GM19324 (cell line): ENCODE measurements at regions not wholly inside any gene's neighbourhood (a gene's known extent, or its start where the extent isn't known, plus 50 kb on each side); places are given as distances from the start of the nearest gene placed in this dataset.
"Not testable (repeated sequence)": the region's sequence is repeated elsewhere in the genome, so short reads cannot be mapped to it uniquely, and the experiment has no call there.

Source experiments
- ATAC-seq: cut with Tn5 transposase; IDR thresholded peaks from one replicate; pipeline ENCODE4 v1.9.1; 2021; ENCODE audit warnings: mild to moderate bottlenecking, moderate library complexity; ENCODE audit not compliant: unreplicated experiment, low FRiP score

DNA sequence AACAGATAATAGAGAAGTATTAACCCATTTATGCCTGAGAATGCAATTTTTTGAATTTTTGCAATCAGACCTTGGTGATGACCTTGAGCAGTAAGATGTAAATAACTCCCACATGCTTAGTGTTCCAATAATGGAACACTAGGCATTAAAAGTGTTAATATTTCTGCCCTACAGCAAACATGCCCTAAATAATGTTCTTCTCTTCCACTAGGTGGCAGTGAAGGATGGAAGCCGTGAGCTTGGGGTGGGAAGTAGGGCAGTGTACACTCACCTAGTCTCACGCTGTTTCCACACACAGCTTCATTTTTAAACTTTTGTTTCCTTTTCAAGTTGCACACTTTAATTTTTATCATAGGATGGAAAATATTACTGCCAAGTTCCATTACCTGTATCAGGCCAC, 613.1 kb upstream of the HS3ST1 start:
- no peak for ATAC-seq

DNA sequence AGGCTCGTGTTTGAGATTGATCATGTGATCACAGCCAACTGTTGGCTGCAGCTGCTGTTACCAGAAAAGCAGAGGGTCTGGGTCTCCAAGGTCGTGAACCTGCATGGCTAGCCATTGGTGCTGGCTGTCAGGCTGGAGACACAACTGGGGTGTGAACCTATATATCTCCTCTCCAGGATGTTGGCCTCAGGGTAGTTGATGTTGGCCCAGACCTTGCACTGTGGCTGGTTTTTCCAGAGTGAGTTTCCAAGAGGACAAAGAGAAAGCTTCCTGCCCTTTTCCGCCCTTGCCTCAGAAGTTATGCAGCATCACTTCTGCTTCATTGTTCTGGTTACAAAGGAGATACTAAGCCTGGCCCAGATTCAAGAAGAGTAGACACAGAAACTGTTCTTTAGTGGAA, 607.8 kb upstream of the HS3ST1 start:
- no peak for ATAC-seq

DNA sequence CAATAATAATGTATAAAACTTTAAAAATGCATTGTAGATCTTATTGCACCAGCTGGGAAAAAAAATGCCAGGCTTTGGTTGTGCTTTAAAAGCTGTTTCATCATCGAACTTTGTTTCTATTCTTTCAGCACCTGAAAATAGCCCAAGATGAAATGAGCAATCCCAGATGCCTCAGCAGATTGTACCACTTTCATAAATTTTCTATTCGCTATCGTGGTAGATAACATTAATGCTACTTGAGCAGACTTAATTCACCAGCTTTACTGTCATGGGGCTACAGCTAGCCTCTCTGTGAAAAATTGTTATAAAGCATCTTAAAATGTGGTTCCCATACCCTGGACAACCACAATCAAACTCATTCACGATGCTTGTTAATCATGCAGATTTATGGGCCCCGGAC, 599.6 kb upstream of the HS3ST1 start:
- no peak for ATAC-seq

DNA sequence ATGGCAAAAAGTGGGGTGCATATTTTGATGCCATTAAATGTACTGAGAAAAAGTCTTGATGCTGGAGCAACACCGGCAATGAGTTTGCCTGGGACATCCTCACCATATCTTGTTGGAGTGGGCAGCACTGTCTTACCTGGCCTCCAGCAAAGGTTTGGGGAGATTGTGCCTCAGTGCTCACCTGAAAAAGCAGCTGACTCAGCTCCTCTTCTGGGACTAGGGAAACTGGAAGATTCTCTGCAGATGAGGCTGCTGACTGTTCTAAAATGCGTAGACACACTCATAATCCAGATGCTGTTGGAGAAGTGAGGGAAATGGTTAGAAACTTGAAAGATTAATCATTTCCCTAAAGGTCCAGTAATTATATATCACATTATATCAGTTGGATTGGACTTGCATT, 593.7 kb upstream of the HS3ST1 start:
- ATAC-seq, result no peak

DNA sequence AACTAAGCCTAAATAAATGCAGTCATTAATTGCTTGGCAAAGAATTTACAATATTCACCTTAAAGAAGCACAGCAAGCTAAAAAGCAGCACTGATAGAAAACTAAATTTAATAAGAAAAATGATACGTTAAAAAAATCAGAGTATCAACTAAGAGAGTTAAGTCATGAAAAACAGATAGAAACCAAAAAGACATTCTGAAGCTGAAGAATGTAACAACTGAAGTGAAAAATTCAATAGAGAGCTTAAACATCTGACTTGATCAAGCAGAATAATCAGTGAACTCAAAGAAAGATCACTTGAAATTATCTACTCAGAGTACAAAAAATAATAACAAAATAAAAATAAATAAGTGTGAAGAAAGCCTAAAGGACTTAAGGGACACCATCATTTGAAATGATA, 588.0 kb upstream of the HS3ST1 start:
- ATAC-seq, result no peak

DNA sequence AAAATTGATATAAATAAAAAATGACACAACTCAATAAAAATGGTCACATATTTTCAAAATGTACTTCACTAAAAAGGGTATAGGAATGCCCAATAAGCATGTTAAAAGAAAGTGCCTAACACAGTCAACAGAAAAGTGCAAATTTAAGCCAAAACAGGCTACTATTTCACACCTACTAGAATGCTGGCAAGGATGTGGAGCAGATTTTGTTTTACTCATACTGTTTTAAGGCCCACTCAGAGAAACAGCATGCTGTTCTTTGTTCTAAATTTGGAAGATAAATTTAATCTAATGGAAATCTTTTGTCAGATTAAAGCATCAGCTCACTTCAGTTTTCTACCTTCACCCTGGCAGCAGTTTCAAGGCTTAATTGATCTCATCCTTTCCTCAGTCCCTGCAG, 576.8 kb upstream of the HS3ST1 start:
- ATAC-seq, result no peak

DNA sequence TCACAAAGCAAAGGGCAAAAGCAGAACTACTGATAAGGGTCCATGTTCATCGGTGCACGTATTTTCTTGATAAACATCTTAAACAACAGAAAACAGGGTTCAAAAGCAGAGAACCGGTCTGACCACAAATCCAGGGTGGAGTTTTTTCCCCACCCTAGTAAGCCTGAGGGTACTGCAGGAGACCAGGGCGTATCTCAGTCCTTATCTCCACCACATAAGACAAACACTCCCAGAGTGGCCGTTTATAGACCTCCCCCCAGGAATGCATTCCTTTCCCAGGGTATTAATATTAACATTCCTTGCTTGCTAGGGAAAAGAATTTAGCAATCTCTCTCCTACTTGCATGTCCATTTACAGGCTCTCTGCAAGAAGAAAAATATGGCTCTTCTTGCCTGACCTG, 567.9 kb upstream of the HS3ST1 start:
- not testable (repeated sequence) for ATAC-seq

DNA sequence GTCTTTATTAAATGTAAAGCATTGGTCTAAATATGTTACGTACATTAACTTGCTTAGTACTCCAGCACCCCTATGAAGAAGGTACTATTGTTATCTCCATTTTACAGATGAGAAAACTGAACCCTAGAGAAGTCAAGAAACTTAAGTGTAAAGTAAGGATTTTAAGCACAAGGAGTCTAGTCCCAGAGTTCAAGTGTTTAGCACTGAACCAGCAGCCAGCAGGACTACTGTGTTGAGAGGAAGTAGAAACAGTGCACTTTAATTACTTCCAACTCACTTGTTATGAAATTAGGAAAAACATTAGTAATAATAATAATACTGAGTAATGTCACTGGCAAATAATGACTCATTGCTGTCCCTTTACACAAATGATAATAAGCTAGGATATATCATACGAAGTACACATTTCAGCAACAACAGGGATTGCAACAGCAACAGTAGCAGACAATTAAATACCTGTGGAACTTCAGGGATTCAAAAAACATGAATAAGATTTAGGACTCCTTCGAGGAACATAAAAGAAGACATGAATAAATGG, 548.1 kb upstream of the HS3ST1 start:
- ATAC-seq, result no peak

DNA sequence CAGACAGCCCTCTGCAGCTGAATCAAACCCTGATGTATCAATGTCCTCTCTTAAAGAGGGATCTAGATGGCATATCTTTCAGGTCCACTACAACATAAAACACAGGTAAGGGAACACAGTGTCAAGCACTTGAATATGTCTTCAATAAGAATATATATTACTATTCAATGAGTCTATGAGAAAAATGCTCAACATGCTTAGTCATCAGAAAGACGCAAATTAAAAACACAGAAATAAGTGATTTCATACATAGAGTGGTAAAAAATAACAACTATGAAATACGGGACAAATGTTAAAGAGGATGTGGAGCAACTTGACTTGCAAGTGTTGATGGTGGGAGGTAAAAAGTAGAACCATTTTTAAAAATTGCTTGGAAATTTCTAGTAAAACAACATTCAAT, 544.6 kb upstream of the HS3ST1 start:
- ATAC-seq, result no peak

DNA sequence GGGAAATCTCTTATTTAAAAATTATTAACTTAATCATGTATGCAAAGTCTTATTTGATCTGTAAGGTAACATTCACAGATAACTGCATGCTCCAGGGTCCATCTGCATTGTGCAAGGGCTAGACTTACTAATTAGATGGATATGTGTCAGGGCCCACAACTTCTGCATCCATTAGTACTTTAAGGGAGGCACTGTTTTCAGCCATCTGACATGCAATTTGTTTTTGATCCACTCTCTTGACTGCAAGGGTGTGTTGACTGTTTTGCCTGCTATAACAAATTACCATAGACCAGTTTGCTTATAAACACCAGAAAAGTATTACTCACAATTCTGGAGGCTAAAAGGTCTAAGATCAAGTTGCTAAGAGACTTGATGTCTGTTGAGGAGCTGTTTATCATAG, 542.1 kb upstream of the HS3ST1 start:
- no peak for ATAC-seq

DNA sequence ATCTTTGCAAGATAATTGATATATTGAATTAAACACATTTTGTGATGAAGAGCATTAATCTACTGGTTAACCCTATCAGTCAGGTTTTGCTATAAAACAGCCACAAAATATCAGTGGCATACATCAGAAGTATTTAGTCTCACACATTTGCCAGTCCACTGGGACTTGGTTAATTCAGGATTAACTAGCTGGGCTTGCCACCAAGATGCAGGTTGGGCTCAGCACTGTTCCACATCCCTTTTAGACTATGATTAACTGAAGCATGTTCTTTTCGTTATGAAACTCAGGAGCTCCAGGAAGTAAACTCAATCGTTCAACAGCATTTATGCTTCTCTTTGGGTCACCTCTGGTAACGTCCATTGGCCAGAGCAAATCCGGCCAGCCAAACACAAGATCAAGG, 538.1 kb upstream of the HS3ST1 start:
- ATAC-seq, result no peak

DNA sequence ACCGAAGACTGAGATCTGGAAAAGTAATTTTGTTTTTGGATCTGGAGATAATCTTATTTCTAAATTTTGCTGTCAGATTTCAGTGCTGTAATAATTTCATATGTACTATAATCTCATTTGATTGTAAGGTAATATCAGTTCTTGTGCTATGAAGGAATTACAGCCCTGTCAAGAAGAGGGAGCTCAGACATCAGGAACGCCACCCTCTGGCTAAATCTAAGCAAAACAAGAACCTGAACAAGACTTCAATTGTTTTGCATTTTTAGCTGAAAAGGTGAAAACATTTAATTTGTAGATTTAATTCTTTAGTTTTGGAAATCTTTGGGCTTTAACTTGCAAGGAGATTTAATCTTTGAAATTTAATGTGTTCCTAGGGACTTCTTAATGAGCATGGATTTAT, 525.4 kb upstream of the HS3ST1 start:
- ATAC-seq, result no peak

DNA sequence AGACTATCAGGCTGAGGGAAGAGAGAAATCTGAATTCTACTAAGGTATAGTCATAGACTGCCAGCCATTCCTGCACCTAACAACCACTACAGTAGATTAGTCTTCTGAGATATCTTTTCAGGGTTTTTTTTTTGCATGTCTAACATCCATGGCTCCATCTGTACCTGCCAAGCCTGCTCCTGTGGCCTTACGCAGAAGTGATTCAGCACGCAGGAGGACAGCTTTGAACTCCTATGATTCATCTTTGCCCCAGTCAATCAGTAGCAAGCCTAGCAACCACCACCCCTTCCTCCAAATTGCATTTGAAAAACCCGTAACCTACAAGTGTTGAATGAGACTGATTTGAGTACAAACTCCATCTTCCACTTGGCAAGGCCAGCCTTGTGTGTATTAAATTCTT, 520.7 kb upstream of the HS3ST1 start:
- ATAC-seq, result no peak

DNA sequence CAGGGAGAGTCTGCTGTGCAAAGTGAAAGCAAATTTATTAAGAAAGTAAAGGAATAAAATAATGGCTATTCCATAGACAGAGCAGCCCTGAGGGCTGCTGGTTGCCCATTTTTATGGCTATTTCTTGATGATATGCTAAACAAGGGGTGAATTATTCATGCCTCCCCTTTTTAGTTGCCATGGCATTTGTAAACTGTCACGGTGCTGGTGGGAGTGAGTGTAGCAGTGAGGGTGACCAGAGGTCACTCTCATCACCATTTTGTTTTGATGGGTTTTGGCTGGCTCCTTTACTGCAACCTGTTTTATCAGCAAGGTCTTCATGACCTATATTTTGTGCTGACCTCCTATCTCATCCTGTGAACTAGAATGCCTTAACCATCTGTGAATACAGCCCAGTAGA, 518.9 kb upstream of the HS3ST1 start:
- ATAC-seq, result not testable (repeated sequence)

DNA sequence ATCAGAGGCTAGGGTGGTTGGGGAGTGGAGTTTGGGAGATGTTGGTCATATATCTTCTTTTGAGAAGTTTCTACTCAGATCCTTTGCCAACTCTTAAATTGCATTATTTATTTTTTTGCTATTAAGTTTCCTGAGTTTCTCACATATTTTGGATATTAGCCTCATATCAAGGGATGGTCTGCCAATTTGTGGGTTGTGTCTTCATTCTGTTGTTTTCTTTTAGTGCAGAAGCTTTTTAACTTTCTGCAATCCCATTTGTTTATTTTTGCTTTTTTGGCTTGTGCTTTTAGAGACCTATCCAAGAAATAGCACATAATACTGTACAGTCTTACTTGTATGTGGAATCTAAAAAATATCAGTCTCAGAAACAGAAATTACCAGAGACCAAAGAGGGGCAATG, 509.2 kb upstream of the HS3ST1 start:
- ATAC-seq, result no peak

DNA sequence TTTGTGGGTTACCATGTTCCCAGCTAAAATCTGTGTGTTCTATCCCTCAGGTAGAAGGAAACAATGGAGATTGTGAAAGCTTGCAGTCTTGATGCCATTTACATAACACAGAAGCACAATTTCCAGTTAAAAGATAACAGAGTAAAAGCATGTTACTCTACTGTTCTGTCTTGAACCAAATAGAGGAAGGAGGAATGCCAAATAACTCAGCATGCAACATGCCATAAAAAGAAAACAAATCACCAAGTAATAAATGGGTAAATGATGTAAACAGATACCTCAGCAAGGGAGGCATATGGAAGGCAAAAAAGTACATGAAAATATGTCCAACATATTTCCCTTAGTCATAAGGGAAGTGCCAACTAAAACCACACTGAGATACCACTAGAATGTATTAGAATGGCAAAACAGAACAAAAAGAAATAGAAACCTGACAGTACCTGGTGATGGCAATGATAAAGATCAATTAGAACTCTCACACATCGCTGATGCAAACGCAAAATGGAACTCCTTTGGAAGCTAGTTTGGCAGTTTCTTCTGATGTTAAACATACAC, 502.6 kb upstream of the HS3ST1 start:
- ATAC-seq, result no peak

DNA sequence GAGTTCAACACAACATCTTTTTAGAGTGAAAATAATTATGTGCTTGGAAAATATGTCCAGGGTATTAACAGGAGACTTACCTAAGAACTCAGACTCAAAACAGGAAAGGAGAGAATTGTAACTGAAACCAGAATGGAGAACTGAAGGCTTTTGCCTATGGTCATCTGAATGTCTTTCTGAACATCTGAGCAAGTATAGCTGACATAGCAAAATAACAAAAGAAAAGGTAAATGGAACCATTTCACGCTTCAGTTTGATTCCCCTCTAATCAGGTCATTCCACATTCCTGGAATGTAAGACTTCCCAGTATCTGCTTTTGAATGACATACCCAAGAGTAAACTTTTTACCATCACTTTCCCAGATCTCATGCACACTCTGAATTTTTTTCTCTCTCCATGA, 500.4 kb upstream of the HS3ST1 start:
- no peak for ATAC-seq

DNA sequence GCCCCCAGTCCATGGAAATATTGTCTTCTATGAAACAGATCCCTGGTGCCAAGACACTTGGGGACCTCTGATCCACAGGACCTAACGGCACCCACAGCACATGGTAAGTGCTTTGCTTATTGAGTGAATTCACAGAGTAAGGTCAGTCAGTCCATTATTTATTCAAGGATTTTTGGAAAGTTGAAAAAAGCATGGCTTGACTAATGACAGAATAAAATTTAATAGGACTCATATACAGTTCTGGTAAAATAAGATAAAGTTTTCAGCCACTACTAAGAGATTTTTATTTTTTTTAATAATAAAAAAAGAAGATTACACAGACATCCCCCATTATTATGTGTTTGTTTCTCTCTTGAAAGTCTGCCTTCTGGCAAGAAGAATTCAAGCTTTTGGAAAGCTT, 490.6 kb upstream of the HS3ST1 start:
- ATAC-seq, result no peak

DNA sequence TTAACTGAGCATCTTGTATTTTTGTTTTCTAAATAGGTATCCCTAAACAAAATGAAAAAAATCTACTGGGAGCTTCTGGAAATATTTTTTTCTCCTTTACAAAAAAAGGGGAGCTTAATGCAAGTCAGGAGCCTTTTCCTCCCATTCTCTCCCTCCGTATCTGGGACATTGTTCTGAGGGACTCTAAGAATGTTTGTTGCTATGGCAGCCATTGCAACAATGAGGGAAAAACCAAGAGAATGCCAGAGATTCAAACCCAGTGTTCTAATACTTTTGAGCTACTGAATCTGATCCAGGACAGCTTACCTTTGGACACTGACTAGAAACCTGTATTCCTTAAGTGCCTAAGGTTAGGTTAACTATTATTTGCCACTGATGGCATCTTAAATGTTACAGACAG, 485.7 kb upstream of the HS3ST1 start:
- no peak for ATAC-seq

DNA sequence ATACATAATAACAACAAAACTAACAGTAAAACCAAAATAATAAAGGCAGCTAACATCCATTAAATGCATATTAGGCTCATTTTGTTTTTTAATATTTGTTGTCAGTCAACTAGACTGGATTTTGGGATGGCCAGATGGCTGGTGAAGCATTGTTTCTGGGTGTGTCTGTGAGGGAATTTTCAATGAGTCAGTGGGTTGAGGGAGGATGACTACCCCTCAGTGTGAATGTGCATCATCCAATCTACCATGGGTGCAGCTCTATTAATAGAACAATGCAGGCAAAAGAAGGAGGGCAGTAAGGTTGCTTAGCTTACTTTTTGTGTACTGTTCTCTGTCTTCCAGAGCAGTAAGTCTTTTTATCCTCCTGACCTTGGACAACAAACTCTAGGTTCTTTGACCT, 484.2 kb upstream of the HS3ST1 start:
- no peak for ATAC-seq

DNA sequence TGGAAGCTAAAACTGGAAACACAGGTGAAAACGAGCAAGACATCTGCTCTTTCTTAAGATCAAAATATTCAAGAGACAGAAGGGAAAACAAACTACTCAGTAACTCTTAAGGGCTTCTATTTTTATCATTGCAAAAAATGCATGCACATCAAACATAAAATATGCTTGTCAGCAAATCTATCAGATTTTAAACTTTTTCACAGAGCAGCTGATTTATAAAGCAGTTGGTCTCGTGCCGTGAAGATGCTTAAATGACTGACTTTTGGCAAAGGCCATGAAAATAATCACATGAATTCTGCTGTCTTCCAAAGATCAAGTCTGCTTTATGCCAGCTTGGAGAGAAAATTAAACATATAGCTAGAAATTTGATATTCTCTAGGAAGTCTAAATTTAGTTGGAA, 482.1 kb upstream of the HS3ST1 start:
- ATAC-seq, result no peak

DNA sequence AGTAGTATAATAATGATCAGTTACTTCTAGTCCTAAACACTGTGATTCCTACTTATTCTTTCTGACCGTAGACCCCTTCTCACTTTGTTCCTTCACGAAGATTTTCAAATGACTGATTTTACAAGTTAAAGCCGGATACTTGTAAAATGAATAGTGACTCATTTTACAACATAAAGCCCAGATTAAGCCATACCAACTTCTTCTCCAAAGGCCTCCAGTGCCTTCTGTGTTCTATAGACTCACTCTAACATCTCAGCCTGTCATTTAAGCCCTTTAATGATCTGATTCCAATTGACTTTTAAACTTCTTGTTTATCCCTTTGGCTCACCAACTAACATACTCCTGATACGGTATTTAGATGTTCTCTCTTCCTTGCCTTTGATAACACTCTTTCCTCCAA, 480.0 kb upstream of the HS3ST1 start:
- ATAC-seq, result no peak

DNA sequence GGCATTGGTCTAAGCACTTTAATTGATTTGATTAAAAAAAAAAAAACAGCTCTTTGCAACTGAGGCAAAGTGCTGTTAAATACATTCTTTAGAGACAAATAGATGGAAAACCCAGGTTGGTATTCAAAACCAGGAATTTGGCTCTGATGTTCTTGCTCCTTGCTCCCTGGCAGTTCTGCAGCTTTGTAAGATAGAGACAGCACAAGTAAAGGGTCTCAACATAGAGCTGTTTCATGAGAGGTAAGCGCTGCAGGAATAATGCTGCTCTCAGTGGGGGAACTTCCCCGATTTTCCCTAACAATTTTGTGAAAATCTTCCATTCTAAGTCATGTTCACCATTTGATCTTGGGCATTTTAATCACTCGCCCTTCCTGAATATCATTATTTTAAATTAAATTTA, 479.5 kb upstream of the HS3ST1 start:
- ATAC-seq, result no peak
